HG03095 (cell line): ENCODE measurements at regions not wholly inside any gene's neighbourhood (a gene's known extent, or its start where the extent isn't known, plus 50 kb on each side); places are given as distances from the start of the nearest gene placed in this dataset.
"Not testable (repeated sequence)": the region's sequence is repeated elsewhere in the genome, so short reads cannot be mapped to it uniquely, and the experiment has no call there.

Source experiments
- ATAC-seq: cut with Tn5 transposase; IDR thresholded peaks from one replicate; pipeline ENCODE4 v1.9.1; 2021; ENCODE audit warnings: moderate library complexity; ENCODE audit not compliant: unreplicated experiment

DNA sequence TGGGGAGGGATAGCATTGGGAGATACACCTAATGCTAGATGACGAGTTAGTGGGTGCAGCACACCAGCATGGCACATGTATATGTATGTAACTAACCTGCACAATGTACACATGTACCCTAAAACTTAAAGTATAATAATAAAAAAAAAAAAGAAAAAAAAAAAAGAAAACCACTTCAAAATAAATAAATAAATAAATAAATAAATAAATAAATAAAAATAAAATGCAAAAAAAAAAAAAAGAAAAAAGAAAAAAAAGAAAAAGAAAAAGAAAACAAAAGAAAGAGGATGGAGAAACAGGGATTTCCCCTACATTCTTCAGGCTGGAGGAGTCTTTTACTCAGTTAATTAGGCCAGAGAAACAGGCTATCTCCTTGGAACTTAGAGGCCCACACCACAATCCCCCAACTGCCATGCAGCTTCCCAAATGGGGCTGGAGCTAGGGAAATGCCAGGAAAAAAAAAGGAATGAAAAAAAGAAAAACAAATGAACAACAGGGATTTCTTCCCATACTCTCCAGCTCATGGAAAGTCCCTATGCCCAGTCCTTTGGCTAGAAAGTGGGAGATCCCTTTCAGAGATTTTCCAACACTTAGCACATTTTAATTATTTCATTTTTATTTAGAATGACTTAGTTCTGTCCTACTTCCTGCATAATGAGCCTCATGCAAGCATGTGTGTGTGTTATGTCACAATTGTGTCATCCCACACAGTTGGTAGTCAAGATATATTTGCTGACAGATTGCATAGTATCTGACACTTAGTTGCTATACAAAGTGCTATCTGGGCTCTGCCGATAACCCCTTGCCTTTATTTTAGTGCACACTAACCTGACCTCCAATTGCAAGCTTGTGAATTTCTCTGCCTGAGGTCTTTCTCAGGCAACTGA lies 486.4 kb downstream of the PLPP3 start:
- ATAC-seq = no peak

DNA sequence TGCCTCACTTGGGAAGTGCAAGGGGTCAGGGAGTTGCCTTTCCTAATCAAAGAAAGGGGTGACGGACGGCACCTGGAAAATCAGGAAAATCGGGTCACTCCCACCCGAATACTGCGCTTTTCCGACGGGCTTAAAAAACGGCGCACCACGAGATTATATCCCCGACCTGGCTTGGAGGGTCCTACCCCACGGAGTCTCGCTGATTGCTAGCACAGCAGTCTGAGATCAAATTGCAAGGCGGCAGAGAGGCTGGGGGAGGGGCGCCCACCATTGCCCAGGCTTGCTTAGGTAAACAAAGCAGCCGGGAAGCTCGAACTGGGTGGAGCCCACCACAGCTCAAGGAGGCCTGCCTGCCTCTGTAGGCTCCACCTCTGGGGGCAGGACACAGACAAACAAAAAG lies 489.5 kb downstream of the PLPP3 start:
- not testable (repeated sequence) for ATAC-seq

GRCh38 chr1:56084246-56084645 lies 495.1 kb downstream of the PLPP3 start:
- ATAC-seq = no peak

- no peak for ATAC-seq
Measured at GRCh38 chr1:56081736-56082135, 497.6 kb downstream of the PLPP3 start.

DNA sequence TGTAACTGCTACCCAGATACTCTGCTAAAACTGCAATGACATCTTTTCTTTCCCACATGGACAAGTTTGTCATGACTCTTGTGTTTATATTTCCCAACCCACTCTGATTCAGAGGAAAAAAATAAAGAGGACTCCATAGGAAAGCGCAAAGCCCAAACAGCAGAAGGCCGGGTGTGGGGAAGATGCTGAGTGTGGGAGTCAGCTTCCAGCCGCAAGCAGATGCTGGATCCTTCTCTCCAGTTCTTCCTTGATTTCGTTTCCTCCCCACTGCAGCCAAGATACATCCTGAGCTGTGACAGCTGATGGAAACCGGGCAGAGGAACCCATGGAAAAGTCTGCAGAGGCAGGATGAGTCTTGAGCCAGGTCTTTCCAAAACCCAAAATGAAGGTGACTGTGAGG lies 498.2 kb downstream of the PLPP3 start:
- ATAC-seq = no peak

GRCh38 chr1:56080123-56080522 lies 499.2 kb downstream of the PLPP3 start:
- no peak for ATAC-seq

- no peak for ATAC-seq
Measured at GRCh38 chr1:56079391-56079790, 500.0 kb downstream of the PLPP3 start.

DNA sequence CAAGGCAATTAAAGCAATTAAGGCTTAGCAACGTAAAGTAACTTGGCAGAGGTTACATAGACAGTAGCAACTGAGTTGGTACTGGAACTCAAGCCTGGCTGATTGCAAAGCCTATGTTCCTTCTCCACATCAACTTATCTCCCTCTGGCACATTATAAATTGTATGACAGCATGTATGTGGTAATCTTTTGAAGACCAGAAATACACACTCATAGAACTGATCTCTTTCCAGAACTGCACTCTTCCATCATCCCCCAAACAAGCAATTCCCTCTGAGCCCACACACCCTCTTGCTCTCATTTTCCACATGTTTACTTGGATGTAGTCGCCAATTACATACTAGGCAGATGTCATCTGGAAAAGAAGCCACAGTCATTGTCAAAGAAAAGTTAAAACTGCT lies 502.2 kb downstream of the PLPP3 start:
- no peak for ATAC-seq

- no peak for ATAC-seq
Measured at GRCh38 chr1:56074007-56074651, 505.2 kb downstream of the PLPP3 start.

DNA sequence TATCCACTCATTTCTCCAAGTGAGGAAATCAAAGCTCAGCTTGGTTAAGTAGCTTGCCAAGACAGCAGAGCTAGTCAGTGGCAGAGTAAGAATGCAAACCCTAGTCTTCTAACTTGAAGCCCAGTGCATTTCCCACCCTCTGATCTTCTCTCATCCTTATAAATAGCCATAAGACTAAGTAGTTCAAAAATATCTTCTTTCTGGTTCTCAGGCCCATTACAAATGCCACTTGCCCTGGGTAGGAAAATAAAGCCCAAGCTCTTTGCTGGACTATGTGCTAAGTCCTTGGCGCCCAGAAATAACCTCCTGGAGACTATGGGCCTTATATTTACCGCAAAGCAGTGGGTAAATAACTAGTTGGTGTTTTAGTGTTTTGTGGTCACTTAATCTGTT lies 505.8 kb downstream of the PLPP3 start:
- ATAC-seq = no peak

- no peak for ATAC-seq
Measured at GRCh38 chr1:56073206-56073605, 506.2 kb downstream of the PLPP3 start.

- no peak for ATAC-seq
Measured at GRCh38 chr1:56072310-56072709, 507.1 kb downstream of the PLPP3 start.

- ATAC-seq = no peak
Measured at GRCh38 chr1:56071351-56071750, 508.0 kb downstream of the PLPP3 start.

GRCh38 chr1:56070601-56071000 lies 508.8 kb downstream of the PLPP3 start:
- no peak for ATAC-seq

DNA sequence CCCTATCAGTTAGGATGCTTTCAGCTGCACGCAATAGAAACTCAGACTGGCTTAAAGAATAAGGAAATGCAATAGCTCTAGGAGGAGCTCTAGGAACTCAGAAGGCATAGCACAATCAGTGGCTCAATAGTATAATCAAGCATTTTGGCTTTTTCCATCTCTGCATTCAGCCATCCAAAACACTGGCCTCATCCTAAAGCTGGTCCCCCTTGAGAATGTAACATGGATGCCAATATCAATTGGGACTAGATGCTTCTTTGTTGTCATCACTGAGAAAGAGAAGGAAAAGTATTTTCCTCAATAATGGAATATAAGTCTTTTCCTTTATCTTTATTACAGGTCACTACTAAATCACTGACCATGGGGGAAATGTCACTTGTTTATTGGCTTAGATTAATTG lies 509.5 kb downstream of the PLPP3 start:
- no peak for ATAC-seq

DNA sequence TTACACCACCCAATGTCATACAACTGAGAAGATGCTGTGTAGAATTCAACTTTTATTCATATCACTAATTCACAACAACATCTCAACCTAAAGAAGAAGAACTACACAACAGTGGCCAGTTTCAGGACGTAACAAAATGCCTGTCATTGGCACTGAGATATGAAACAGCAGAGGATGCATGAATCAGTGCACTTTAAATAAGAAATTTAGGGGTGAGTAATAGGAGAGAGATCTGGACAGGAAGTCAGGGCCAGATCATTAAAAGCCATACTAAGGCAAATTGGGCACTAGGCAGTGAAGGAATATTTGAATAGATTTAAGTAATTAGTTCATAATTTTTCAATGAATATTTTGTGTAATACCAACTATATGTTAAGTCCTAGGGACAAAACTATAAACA lies 510.5 kb downstream of the PLPP3 start:
- ATAC-seq = no peak

GRCh38 chr1:56068210-56068609 lies 511.2 kb downstream of the PLPP3 start:
- no peak for ATAC-seq

DNA sequence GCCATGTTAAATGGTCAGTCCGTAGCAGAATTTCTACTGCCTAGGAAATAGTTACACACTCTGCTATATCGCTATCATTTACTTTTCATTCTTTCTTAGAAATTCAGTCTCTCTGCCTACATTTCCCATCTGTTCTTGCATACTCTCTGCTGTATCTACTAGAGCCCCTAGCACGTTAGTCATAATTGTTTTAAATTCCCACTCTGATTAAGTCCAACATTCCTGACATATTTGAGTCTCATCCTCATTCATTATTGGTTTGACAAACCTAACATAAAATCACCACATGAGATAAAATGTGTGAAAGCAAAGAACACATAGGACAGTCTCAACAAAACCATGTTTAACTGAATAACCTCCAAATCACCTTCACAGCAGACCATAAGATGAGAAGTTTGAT lies 513.6 kb downstream of the PLPP3 start:
- ATAC-seq = no peak

DNA sequence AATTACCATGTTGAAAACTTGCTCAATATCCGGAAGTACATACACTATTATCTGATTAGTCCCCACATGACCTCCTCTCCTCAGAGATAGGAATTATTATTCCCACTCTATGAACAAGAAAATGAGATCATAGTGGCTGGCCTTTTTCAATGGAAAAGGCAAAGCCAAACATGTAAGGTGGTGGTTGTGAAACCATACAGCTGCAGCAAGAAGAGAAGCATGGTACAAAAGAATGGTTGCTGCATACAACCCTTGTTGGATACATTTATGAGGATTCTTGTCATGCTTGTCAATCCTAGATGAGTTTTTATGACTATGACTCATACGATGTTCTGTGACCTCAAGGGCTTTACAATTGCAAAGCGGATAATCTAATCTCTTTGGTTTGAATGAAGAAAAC lies 514.7 kb downstream of the PLPP3 start:
- no peak for ATAC-seq

GRCh38 chr1:56063461-56063860 lies 515.9 kb downstream of the PLPP3 start:
- no peak for ATAC-seq

GRCh38 chr1:56062625-56063024 lies 516.7 kb downstream of the PLPP3 start:
- no peak for ATAC-seq

DNA sequence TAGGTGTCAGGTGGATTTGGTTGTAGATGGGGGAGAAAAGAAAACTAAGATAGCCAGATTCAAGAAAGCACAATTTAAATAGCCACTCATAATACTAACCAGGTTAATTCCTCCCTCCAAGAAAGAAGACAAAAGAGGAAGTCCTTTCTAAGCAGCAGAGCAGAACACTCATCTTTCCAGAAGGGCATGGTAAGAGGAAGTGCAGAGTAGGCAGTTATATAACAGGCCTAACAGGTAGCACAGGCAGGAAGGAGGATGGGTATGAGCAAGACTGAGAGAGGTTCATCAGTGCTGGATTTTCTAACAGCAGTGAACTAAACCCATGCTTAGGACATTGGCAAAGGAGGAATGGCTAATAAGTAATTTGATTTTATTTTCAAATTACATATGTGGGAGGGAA lies 517.5 kb downstream of the PLPP3 start:
- ATAC-seq = no peak

GRCh38 chr1:56060906-56061305 lies 518.5 kb downstream of the PLPP3 start:
- no peak for ATAC-seq
